OCI-LY3 (cell line): ENCODE measurements at regions not wholly inside any gene's neighbourhood (a gene's known extent, or its start where the extent isn't known, plus 50 kb on each side); places are given as distances from the start of the nearest gene placed in this dataset.

Experiments used
- EZH2phosphoT487 ChIP-seq: fragments of 200-600 bp; shearing (Covaris generic); IDR thresholded peaks from 2 replicates; pipeline ENCODE4 v1.6.1; 2018; ENCODE audit warnings: antibody characterized with exemption, mixed run types, low read depth
- TF ChIP-seq, protein P1 (sequence below): fragments of 200-600, 300-600 bp; sonication (generic); IDR thresholded peaks from 2 replicates; pipeline ENCODE4 v1.5.1; 2014; ENCODE audit warnings: antibody characterized with exemption, low read length, low read depth

DNA sequence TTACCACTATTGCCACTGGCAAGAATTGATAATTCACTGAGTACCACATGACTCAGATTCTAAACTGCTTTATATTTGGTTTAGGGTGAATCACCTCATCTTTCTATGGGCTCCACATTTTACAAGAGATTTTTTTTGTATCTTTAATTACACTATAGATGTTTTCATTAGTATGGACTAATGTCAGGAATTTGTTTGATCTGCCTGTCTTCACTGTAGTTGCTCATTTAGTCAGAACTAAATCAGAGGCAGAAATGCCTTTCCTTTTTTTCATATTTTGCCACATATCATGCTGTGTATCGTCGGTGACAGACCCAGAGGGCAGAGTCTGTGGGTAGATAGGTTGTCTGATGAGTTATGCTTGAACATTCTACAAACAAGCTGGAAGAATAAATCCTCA is 524.1 kb downstream of the METTL15 start:
- TF ChIP-seq, protein P1, sequence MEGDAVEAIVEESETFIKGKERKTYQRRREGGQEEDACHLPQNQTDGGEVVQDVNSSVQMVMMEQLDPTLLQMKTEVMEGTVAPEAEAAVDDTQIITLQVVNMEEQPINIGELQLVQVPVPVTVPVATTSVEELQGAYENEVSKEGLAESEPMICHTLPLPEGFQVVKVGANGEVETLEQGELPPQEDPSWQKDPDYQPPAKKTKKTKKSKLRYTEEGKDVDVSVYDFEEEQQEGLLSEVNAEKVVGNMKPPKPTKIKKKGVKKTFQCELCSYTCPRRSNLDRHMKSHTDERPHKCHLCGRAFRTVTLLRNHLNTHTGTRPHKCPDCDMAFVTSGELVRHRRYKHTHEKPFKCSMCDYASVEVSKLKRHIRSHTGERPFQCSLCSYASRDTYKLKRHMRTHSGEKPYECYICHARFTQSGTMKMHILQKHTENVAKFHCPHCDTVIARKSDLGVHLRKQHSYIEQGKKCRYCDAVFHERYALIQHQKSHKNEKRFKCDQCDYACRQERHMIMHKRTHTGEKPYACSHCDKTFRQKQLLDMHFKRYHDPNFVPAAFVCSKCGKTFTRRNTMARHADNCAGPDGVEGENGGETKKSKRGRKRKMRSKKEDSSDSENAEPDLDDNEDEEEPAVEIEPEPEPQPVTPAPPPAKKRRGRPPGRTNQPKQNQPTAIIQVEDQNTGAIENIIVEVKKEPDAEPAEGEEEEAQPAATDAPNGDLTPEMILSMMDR, result no peak
- no peak for TF ChIP-seq EZH2phosphoT487
